Endothelial cell of umbilical vein (primary cell): ENCODE measurements at regions not wholly inside any gene's neighbourhood (a gene's known extent, or its start where the extent isn't known, plus 50 kb on each side); places are given as distances from the start of the nearest gene placed in this dataset.

Experiments
- CTCF ChIP-seq, 2 donors: IDR thresholded peaks; 1 replicate in 1 of 2; 2 replicates in 1 of 2; pipeline ENCODE4 v1.5.1; 2011; ENCODE audit warnings: low read length in 2 of 2, mild to moderate bottlenecking in 2 of 2, moderate library complexity in 2 of 2, control low read depth in 1 of 2, inconsistent platforms in 1 of 2, low read depth in 1 of 2; ENCODE audit not compliant: insufficient read depth in 1 of 2; ENCODE audit errors: extremely low read depth in 1 of 2
- EZH2 ChIP-seq: IDR thresholded peaks from 2 replicates; pipeline ENCODE4 v1.6.1; 2012; ENCODE audit warnings: borderline replicate concordance, low read depth, mild to moderate bottlenecking, moderate library complexity, low read length, inconsistent platforms; ENCODE audit not compliant: severe bottlenecking
- GATA2 ChIP-seq: IDR thresholded peaks from 2 replicates; pipeline ENCODE4 v1.7.0; 2011; ENCODE audit warnings: low read depth, mild to moderate bottlenecking, moderate library complexity, mixed read lengths, low read length; ENCODE audit not compliant: insufficient read length, insufficient read depth
- MAX ChIP-seq: IDR thresholded peaks from 2 replicates; pipeline ENCODE4 v1.6.1; 2011; ENCODE audit not compliant: insufficient read depth, insufficient read length
- POLR2A ChIP-seq: IDR thresholded peaks from 2 replicates; pipeline ENCODE4 v1.6.1; 2012; ENCODE audit warnings: low read depth, mild to moderate bottlenecking, control low read depth, low read length

GRCh38 chr4:132956962-132957361 lies 192.1 kb upstream of the PCDH10 start:
- TF ChIP-seq GATA2 (no peak), CTCF (IDR thresholded peaks at IDR 0.05; ENCODE audit: extremely low read depth in 1 of 2, insufficient read depth in 1 of 2, low read depth in 1 of 2, low read length in 2 of 2) (no peak), POLR2A (no peak), EZH2 (no peak), MAX (no peak)
